ENCODE measurements at regions not wholly inside any gene's neighbourhood (a gene's known extent, or its start where the extent isn't known, plus 50 kb on each side); places are given as distances from the start of the nearest gene placed in this dataset.

- TF ChIP-seq, protein P1, sequence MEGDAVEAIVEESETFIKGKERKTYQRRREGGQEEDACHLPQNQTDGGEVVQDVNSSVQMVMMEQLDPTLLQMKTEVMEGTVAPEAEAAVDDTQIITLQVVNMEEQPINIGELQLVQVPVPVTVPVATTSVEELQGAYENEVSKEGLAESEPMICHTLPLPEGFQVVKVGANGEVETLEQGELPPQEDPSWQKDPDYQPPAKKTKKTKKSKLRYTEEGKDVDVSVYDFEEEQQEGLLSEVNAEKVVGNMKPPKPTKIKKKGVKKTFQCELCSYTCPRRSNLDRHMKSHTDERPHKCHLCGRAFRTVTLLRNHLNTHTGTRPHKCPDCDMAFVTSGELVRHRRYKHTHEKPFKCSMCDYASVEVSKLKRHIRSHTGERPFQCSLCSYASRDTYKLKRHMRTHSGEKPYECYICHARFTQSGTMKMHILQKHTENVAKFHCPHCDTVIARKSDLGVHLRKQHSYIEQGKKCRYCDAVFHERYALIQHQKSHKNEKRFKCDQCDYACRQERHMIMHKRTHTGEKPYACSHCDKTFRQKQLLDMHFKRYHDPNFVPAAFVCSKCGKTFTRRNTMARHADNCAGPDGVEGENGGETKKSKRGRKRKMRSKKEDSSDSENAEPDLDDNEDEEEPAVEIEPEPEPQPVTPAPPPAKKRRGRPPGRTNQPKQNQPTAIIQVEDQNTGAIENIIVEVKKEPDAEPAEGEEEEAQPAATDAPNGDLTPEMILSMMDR (IDR thresholded peaks at IDR 0.05; ENCODE audit: poor library complexity, severe bottlenecking), result no peak
- TF ChIP-seq EZH2 (IDR thresholded peaks at IDR 0.05; ENCODE audit: borderline replicate concordance, insufficient read depth, low read length, poor library complexity, severe bottlenecking) (no peak), POLR2AphosphoS5 (IDR thresholded peaks at IDR 0.05) (no peak), RAD21 (conservative IDR thresholded peaks at IDR 0.05) (no peak), TAF1 (IDR thresholded peaks at IDR 0.05; ENCODE audit: low read depth) (no peak), MXI1 (conservative IDR thresholded peaks at IDR 0.05; ENCODE audit: poor library complexity, severe bottlenecking) (no peak)
- TF ChIP-seq, protein P2, sequence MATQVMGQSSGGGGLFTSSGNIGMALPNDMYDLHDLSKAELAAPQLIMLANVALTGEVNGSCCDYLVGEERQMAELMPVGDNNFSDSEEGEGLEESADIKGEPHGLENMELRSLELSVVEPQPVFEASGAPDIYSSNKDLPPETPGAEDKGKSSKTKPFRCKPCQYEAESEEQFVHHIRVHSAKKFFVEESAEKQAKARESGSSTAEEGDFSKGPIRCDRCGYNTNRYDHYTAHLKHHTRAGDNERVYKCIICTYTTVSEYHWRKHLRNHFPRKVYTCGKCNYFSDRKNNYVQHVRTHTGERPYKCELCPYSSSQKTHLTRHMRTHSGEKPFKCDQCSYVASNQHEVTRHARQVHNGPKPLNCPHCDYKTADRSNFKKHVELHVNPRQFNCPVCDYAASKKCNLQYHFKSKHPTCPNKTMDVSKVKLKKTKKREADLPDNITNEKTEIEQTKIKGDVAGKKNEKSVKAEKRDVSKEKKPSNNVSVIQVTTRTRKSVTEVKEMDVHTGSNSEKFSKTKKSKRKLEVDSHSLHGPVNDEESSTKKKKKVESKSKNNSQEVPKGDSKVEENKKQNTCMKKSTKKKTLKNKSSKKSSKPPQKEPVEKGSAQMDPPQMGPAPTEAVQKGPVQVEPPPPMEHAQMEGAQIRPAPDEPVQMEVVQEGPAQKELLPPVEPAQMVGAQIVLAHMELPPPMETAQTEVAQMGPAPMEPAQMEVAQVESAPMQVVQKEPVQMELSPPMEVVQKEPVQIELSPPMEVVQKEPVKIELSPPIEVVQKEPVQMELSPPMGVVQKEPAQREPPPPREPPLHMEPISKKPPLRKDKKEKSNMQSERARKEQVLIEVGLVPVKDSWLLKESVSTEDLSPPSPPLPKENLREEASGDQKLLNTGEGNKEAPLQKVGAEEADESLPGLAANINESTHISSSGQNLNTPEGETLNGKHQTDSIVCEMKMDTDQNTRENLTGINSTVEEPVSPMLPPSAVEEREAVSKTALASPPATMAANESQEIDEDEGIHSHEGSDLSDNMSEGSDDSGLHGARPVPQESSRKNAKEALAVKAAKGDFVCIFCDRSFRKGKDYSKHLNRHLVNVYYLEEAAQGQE (IDR thresholded peaks at IDR 0.05; ENCODE audit: borderline replicate concordance), result no peak
Observed at GRCh38 chr17:55909776-55910175, 158.9 kb downstream of the PCTP start.
